ENCODE measurements at regions not wholly inside any gene's neighbourhood (a gene's known extent, or its start where the extent isn't known, plus 50 kb on each side); places are given as distances from the start of the nearest gene placed in this dataset.

DNA sequence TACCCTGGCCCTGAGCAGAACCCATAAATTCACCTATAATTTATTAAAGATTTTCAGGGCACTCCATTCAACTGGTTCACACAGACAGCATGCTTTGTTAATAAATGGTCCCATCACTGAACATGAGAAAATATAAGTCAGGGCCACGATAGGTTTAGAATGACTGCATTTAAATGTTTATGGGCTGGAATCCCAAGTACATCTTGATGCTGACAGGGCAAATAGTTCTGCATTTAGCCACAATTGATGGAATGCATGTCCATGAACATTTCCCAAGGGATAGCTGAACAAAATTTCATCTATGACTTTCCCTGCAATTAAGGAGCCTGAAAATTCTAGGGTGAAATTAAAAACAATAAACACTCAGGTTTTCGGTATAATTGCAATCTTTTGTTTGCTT is 124.5 kb downstream of the CAAP1 start:
- TF ChIP-seq EZH2 (IDR thresholded peaks at IDR 0.05; ENCODE audit: insufficient read depth, poor library complexity, severe bottlenecking) = no peak
- TF ChIP-seq EZH2phosphoT487 (IDR thresholded peaks at IDR 0.05; ENCODE audit: insufficient read depth, low read depth) = no peak
